ENCODE measurements at regions not wholly inside any gene's neighbourhood (a gene's known extent, or its start where the extent isn't known, plus 50 kb on each side); places are given as distances from the start of the nearest gene placed in this dataset.

DNA sequence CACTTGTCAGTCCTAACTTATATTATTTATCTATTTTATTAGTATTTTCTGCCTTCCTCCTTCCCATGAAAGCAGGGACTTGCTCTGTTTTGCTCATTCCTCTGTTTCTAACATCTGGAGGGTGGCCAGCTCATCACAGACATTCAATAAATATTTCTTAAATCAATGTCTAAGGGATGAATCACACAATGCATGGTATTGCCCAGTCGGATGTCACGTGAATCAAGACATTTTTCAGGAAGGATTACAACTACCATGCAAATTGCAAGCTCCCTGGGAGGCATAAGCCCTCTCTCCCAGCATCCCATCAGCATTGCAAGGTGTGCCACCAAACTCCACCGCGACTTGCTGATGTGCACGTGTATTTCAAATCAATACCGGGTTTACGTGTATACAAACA lies 146.6 kb upstream of the RNF32 start:
- intact Hi-C loops (cut with DNase I) = no loop called here
- H3K27ac ChIP-seq = no peak overlapping the region
- no peaks in the 10 kb centered on the region for H3K9me3 ChIP-seq
- no peak for TF ChIP-seq POLR2A (IDR thresholded peaks at IDR 0.05)
- TF ChIP-seq CTCF (IDR thresholded peaks at IDR 0.05) = no peak
- DNase-seq = no peak
- 72 to 73% methylated on average over 7 of the region's 7 CpGs for WGBS, 2 donors
- H3K4me1 ChIP-seq = peaks cover 0 to 9% (median 0%) of the 10 kb centered on the region in 3 donors
- no peaks in the 10 kb centered on the region for H3K27me3 ChIP-seq
- no peak overlapping the region for H3K4me3 ChIP-seq
- H3K36me3 ChIP-seq = no peaks in the 10 kb centered on the region

GRCh38 chr7:156492170-156492569 lies 148.4 kb upstream of the RNF32 start:
- H3K36me3 ChIP-seq = no peaks in the 10 kb centered on the region
- intact Hi-C loops (cut with DNase I) = no loop called here
- no peak overlapping the region for H3K4me3 ChIP-seq
- H3K27ac ChIP-seq = no peak overlapping the region
- no peaks in the 10 kb centered on the region for H3K27me3 ChIP-seq
- no peaks in the 10 kb centered on the region for H3K9me3 ChIP-seq
- DNase-seq = no peak
- 80 to 92% methylated on average over 7 to 9 of the region's 9 CpGs for WGBS, 2 donors
- no peak for TF ChIP-seq POLR2A (IDR thresholded peaks at IDR 0.05)
- no peak for TF ChIP-seq CTCF (IDR thresholded peaks at IDR 0.05)
- peaks cover 0 to 9% (median 0%) of the 10 kb centered on the region in 3 donors for H3K4me1 ChIP-seq

DNA sequence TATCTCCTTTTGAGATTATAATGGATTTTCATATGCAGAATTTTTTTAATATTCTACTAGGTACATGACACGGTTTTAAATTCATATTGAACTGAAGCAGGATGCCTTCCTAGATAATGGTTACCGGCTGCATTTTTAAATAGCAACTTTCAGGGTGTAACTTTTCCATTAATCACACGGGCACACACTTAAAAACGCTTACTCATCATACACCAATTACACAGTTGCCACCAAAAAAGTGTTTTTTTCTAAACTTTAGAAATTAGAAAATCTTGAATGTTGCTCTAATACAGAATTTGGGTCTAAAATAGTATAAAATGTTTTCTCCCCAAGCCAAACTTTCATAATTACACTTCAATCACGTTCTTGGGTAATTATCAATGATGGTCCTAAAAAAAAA lies 149.1 kb upstream of the RNF32 start:
- Histone ChIP-seq H3K9me3 (no peaks in the 10 kb centered on the region), H3K36me3 (no peaks in the 10 kb centered on the region), H3K4me3 (no peak overlapping the region), H3K4me1 (peaks cover 0 to 6% (median 0%) of the 10 kb centered on the region in 3 donors), H3K27ac (no peak overlapping the region), H3K27me3 (no peaks in the 10 kb centered on the region)
- intact Hi-C loops (cut with DNase I) = no loop called here
- DNase-seq = no peak
- 50 to 58% methylated on average over 5 of the region's 5 CpGs for WGBS, 2 donors
- no peak for TF ChIP-seq CTCF (IDR thresholded peaks at IDR 0.05)
- TF ChIP-seq POLR2A (IDR thresholded peaks at IDR 0.05) = no peak

- DNase-seq = no peak
- H3K27me3 ChIP-seq = no peaks in the 10 kb centered on the region
- H3K9me3 ChIP-seq = no peaks in the 10 kb centered on the region
- H3K36me3 ChIP-seq = no peaks in the 10 kb centered on the region
- whole genome bisulfite sequencing, 2 donors = 79 to 82% methylated on average over 8 of the region's 8 CpGs
- H3K4me1 ChIP-seq = no peaks in the 10 kb centered on the region
- H3K4me3 ChIP-seq = no peak overlapping the region
- H3K27ac ChIP-seq = no peak overlapping the region
- intact Hi-C loops (cut with DNase I) = no loop called here
- TF ChIP-seq POLR2A (IDR thresholded peaks at IDR 0.05) (no peak), CTCF (IDR thresholded peaks at IDR 0.05) (no peak)
These were observed 150.4 kb upstream of the RNF32 start for GRCh38 chr7:156490021-156490800.

GRCh38 chr7:156487811-156488533 lies 152.6 kb upstream of the RNF32 start:
- no peak overlapping the region for H3K27ac ChIP-seq
- no peaks in the 10 kb centered on the region for H3K9me3 ChIP-seq
- 57 to 75% methylated on average over 10 to 11 of the region's 12 CpGs for WGBS, 2 donors
- H3K4me3 ChIP-seq = no peak overlapping the region
- no peaks in the 10 kb centered on the region for H3K4me1 ChIP-seq
- no peak for DNase-seq
- no peaks in the 10 kb centered on the region for H3K36me3 ChIP-seq
- intact Hi-C loops (cut with DNase I) = no loop called here
- no peaks in the 10 kb centered on the region for H3K27me3 ChIP-seq
- TF ChIP-seq POLR2A (IDR thresholded peaks at IDR 0.05) = no peak
- TF ChIP-seq CTCF (IDR thresholded peaks at IDR 0.05) = no peak

All from esophagus squamous epithelium (tissue), 5 donors.